ENCODE measurements at regions not wholly inside any gene's neighbourhood (a gene's known extent, or its start where the extent isn't known, plus 50 kb on each side); places are given as distances from the start of the nearest gene placed in this dataset.

DNA sequence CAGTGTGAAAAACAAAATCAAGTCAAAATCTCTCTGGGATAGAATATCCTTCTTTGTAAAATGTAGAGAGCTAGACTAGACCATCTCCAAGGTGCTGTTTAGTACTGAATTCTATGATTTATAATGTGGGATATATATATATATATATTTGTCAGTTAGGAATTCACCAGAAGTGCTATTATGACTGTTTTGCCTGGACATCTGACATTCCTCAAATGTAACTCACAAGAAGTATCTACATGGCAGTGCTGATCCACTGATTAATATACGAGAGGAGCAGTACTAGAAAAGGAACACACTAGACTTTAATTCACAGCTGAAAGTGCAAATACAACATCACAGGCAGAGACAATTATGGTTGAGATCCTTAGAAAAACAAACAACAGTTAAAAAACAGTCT, 208.9 kb downstream of the GBA3 start:
- no peak for DNase-seq (ENCODE audit: low read depth, low spot score)
- TF ChIP-seq, protein P1, sequence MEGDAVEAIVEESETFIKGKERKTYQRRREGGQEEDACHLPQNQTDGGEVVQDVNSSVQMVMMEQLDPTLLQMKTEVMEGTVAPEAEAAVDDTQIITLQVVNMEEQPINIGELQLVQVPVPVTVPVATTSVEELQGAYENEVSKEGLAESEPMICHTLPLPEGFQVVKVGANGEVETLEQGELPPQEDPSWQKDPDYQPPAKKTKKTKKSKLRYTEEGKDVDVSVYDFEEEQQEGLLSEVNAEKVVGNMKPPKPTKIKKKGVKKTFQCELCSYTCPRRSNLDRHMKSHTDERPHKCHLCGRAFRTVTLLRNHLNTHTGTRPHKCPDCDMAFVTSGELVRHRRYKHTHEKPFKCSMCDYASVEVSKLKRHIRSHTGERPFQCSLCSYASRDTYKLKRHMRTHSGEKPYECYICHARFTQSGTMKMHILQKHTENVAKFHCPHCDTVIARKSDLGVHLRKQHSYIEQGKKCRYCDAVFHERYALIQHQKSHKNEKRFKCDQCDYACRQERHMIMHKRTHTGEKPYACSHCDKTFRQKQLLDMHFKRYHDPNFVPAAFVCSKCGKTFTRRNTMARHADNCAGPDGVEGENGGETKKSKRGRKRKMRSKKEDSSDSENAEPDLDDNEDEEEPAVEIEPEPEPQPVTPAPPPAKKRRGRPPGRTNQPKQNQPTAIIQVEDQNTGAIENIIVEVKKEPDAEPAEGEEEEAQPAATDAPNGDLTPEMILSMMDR (IDR thresholded peaks at IDR 0.05; ENCODE audit: insufficient read depth, low read length, missing control alignments), result no peak
- ChIA-PET CTCF (interaction anchor here (0.7 kb wide), 1 partner anchor 18 kb away, joined by 3 read pairs; no protein-coding TSS in a partner anchor), POLR2A (no interaction called here)
- H3K4me3 ChIP-seq (ENCODE audit: low read depth, low read length), result no peak overlapping the region

DNA sequence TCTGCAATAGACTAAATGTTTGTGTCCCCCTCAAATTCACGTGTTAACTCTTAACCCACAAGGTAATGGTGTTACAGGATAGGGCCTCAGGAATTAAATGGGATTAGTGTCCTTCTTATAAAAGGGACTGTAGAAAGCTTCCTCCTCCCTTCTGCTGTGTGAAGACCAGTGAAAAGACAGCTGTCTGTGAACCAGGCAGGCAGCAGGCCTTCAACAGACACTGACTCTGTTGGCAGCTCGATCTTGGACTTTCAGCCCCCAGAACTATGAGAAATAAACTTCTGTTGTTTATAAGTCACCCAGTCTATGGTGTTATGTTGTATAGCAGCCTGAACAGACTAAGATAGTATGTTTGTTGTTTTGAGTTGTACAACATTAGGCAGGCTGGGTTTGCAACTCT, 208.1 kb downstream of the GBA3 start:
- no peak overlapping the region for H3K4me3 ChIP-seq (ENCODE audit: low read depth, low read length)
- ChIA-PET CTCF (interaction anchor here (0.7 to 2.0 kb wide), 2 partner anchors 9 to 17 kb away, joined by 3 to 5 read pairs; no protein-coding TSS in a partner anchor), POLR2A (no interaction called here)
- TF ChIP-seq, protein P1 (IDR thresholded peaks at IDR 0.05; ENCODE audit: insufficient read depth, low read length, missing control alignments), result no peak
- no peak for DNase-seq (ENCODE audit: low read depth, low spot score)

DNA sequence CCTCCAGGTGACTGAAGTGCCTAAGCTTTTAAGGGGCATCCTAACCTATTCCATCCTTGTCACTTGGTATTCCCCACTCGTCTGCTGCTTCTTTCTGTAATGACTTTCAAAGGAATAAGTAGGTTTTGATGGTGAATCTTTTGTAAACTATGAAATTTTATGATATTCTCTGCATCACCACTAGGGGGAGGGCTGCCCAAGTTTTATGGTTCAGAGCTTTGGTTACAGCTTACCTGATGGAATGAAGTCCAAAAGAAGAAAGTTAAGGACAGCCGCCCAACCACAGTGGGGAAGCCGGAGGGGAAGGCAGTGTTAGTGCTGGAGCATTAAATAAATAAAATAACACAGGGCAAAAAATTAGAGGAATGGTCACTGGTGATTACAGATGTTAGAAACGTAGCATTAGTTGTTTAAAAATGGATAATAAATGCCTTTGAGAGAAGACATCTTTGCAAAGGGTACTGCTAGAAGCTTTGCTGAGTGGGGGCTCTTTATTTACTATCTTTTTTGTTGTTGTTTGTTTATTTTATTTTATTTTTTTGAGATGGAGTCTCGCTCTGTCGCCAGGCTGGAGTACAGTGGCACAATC, 204.9 kb downstream of the GBA3 start:
- CTCF ChIA-PET, result interaction anchor here (0.7 to 2.7 kb wide), 26 partner anchors 9 to 1573 kb away, joined by 3 to 9 read pairs (median 4); no protein-coding TSS in a partner anchor
- POLR2A ChIA-PET, result no interaction called here
- TF ChIP-seq, protein P1 (IDR thresholded peaks at IDR 0.05; ENCODE audit: insufficient read depth, low read length, missing control alignments), result peak; percentile 61
- DNase-seq (ENCODE audit: low read depth, low spot score), result no peak
- no peak overlapping the region for H3K4me3 ChIP-seq (ENCODE audit: low read depth, low read length)

DNA sequence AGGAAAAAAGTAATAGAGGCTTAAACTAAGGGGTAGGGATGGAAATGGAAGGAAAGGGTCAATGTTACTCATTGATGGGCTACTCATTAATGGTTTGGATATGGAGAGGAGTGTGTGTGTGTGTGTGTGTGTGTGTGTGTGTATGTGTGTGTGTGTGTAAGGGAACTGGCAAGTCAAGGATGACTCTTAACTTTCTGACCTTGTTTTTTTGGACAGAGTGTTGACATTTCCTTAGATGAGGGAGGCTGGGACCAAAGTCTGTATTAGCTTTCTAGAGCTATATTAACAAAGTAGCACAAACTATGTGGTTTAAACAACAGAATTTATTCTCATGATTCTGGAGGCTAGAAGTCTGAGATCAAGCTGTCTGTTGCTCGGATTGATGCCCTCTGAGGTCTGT, 202.7 kb downstream of the GBA3 start:
- CTCF ChIA-PET, result no interaction called here
- DNase-seq (ENCODE audit: low read depth, low spot score), result no peak
- POLR2A ChIA-PET, result no interaction called here
- TF ChIP-seq, protein P1 (IDR thresholded peaks at IDR 0.05; ENCODE audit: insufficient read depth, low read length, missing control alignments), result no peak
- H3K4me3 ChIP-seq (ENCODE audit: low read depth, low read length), result no peak overlapping the region

DNA sequence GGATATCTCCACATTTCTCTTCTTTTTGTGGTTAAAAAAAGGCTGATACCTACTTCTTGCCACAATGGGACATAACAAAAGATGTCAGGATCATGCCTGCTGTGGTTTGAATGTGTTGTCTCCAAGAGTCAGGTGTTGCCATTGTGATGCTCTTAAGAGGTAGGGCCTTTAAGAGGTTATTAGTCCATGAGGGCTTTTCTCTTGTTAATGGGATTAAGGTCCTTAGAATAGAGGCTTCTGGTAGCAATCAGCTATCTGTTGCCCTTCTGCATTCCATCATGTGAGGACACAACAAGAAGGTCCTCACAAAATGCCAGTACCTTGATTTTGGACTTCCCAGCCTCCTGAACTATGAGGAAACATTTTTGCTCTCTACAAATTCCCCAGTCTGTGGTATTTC, 191.4 kb downstream of the GBA3 start:
- ChIA-PET CTCF (interaction anchor here (0.7 kb wide), 1 partner anchor 17 kb away, joined by 3 read pairs; no protein-coding TSS in a partner anchor), POLR2A (no interaction called here)
- no peak overlapping the region for H3K4me3 ChIP-seq (ENCODE audit: low read depth, low read length)
- DNase-seq (ENCODE audit: low read depth, low spot score), result no peak
- TF ChIP-seq, protein P1 (IDR thresholded peaks at IDR 0.05; ENCODE audit: insufficient read depth, low read length, missing control alignments), result no peak

DNA sequence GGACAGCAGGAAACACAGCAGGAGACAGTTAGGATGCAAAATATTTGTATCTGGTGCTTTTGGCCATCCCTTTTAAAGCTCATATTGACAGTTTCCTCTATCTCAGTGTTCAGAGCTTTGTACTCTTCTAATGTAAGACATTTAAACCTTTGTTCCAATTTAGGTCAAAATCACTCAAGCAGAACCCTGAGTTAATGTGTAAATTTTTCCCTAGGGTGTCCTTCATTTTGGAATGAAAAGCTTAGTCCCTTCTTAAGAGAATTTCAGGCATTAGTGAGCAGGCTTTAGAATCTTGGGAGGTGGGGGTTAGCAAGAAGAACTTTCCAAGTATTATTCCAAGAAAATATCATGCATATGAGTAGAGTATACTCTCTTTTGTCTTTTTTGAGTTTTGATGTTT, 188.7 kb downstream of the GBA3 start:
- TF ChIP-seq, protein P1 (IDR thresholded peaks at IDR 0.05; ENCODE audit: insufficient read depth, low read length, missing control alignments), result no peak
- ChIA-PET CTCF (interaction anchor here (0.8 kb wide), 1 partner anchor 16 kb away, joined by 3 read pairs; no protein-coding TSS in a partner anchor), POLR2A (no interaction called here)
- H3K4me3 ChIP-seq (ENCODE audit: low read depth, low read length), result no peak overlapping the region
- no peak for DNase-seq (ENCODE audit: low read depth, low spot score)

Data from AG04449 (cell line).